Liver (tissue), 7 donors: ENCODE measurements at regions not wholly inside any gene's neighbourhood (a gene's known extent, or its start where the extent isn't known, plus 50 kb on each side); places are given as distances from the start of the nearest gene placed in this dataset.

ENCODE experiments used
- DNase-seq: peaks from one replicate; pipeline ENCODE4 v3.0.0-alpha.2; 2017; ENCODE audit warnings: low spot score
- H3K27ac ChIP-seq, 2 donors: one replicate each; pipeline ENCODE4 v1.7.0; 2013; ENCODE audit warnings: inconsistent platforms in 2 of 2, low read length in 2 of 2, control low read depth in 1 of 2, low read depth in 1 of 2, mild to moderate bottlenecking in 1 of 2
- H3K27me3 ChIP-seq, 4 donors: one replicate each; pipeline versions ENCODE4 v1.6.1 to v1.7.0; 2013; ENCODE audit warnings: low read length in 3 of 4, inconsistent platforms in 1 of 4, mild to moderate bottlenecking in 1 of 4, moderate library complexity in 1 of 4; ENCODE audit not compliant: control insufficient read depth in 4 of 4, insufficient read depth in 4 of 4
- H3K36me3 ChIP-seq, 4 donors: one replicate each; pipeline versions ENCODE4 v1.6.1 to v1.7.0; 2013; ENCODE audit warnings: low read length in 3 of 4, mild to moderate bottlenecking in 3 of 4, low read depth in 1 of 4, moderate library complexity in 1 of 4; ENCODE audit not compliant: control insufficient read depth in 4 of 4, insufficient read depth in 3 of 4
- H3K4me1 ChIP-seq, 4 donors: one replicate each; pipeline versions ENCODE4 v1.6.1 to v1.7.0; 2013; ENCODE audit warnings: low read length in 3 of 4, mild to moderate bottlenecking in 3 of 4, moderate library complexity in 1 of 4; ENCODE audit not compliant: control insufficient read depth in 4 of 4, insufficient read depth in 4 of 4
- H3K4me3 ChIP-seq, 3 donors: one replicate each; pipeline versions ENCODE4 v1.6.1 to v1.7.0; 2013; ENCODE audit warnings: low read length in 3 of 3, control low read depth in 1 of 3, low read depth in 1 of 3, mild to moderate bottlenecking in 1 of 3
- H3K9ac ChIP-seq, 2 donors: one replicate each; pipeline ENCODE4 v1.7.0; 2013; ENCODE audit warnings: low read length in 2 of 2, mild to moderate bottlenecking in 2 of 2, moderate library complexity in 2 of 2, control low read depth in 1 of 2, low read depth in 1 of 2
- H3K9me3 ChIP-seq, 4 donors: one replicate each; pipeline versions ENCODE4 v1.6.1 to v1.7.0; 2013; ENCODE audit warnings: low read length in 3 of 4; ENCODE audit not compliant: control insufficient read depth in 4 of 4
- EGR1 ChIP-seq, 2 donors: IDR thresholded peaks; 2 replicates each; pipeline ENCODE4 v1.6.1; 2016 to 2018; ENCODE audit warnings: antibody characterized with exemption in 2 of 2, low read depth in 2 of 2
- FOXA1 ChIP-seq: IDR thresholded peaks from 2 replicates; pipeline ENCODE4 v1.6.1; 2016; ENCODE audit warnings: antibody characterized with exemption
- FOXA2 ChIP-seq: IDR thresholded peaks from 2 replicates; pipeline ENCODE4 v1.6.1; 2016; ENCODE audit warnings: antibody characterized with exemption
- GABPA ChIP-seq, 2 donors: IDR thresholded peaks in 1 of 2; conservative IDR thresholded peaks in 1 of 2; 2 replicates each; pipeline ENCODE4 v1.6.1; 2016; ENCODE audit warnings: antibody characterized with exemption in 2 of 2, mild to moderate bottlenecking in 1 of 2, moderate library complexity in 1 of 2
- HNF4A ChIP-seq, 2 donors: conservative IDR thresholded peaks; 2 replicates each; pipeline ENCODE4 v1.6.1; 2016; ENCODE audit warnings: antibody characterized with exemption in 2 of 2, mild to moderate bottlenecking in 2 of 2
- HNF4G ChIP-seq: IDR thresholded peaks from 2 replicates; pipeline ENCODE4 v1.6.1; 2016; ENCODE audit warnings: antibody characterized with exemption
- JUND ChIP-seq, 2 donors: IDR thresholded peaks; 2 replicates each; pipeline ENCODE4 v1.6.1; 2016; ENCODE audit warnings: antibody characterized with exemption in 2 of 2
- NR2F2 ChIP-seq: IDR thresholded peaks from 2 replicates; pipeline ENCODE4 v1.6.1; 2016; ENCODE audit warnings: antibody characterized with exemption
- RAD21 ChIP-seq, 2 donors: IDR thresholded peaks; 2 replicates each; pipeline ENCODE4 v1.6.1; 2016; ENCODE audit warnings: antibody characterized with exemption in 2 of 2, mild to moderate bottlenecking in 2 of 2
- RXRA ChIP-seq, 2 donors: IDR thresholded peaks; 2 replicates each; pipeline ENCODE4 v1.6.1; 2017 to 2018; ENCODE audit warnings: antibody characterized with exemption in 2 of 2, mild to moderate bottlenecking in 1 of 2
- SP1 ChIP-seq: IDR thresholded peaks from 2 replicates; pipeline ENCODE4 v1.6.1; 2018; ENCODE audit warnings: antibody characterized with exemption, mild to moderate bottlenecking
- TAF1 ChIP-seq: conservative IDR thresholded peaks from 2 replicates; pipeline ENCODE4 v1.6.1; 2016; ENCODE audit warnings: antibody characterized with exemption, mild to moderate bottlenecking
- YY1 ChIP-seq: IDR thresholded peaks from 2 replicates; pipeline ENCODE4 v1.6.1; 2016; ENCODE audit warnings: antibody characterized with exemption, mild to moderate bottlenecking
- WGBS: extraction: QIAGEN DNeasy Blood & Tissue Kit; methylation state at CpG from one replicate; pipeline ENCODE4 v1.1.7; 2013; 5-methylcytosine and 5-hydroxymethylcytosine counted together
- TF ChIP-seq, protein P1 (sequence below): IDR thresholded peaks from 2 replicates; pipeline ENCODE4 v1.6.1; 2016; ENCODE audit warnings: antibody characterized with exemption, mild to moderate bottlenecking
- TF ChIP-seq, protein P2 (sequence below): IDR thresholded peaks from 2 replicates; pipeline ENCODE4 v1.6.1; 2016; ENCODE audit warnings: antibody characterized with exemption
- TF ChIP-seq, protein P3 (sequence below): IDR thresholded peaks from 2 replicates; pipeline ENCODE4 v1.6.1; 2016; ENCODE audit warnings: antibody characterized with exemption
- TF ChIP-seq, protein P4 (sequence below): IDR thresholded peaks from 2 replicates; pipeline ENCODE4 v1.6.1; 2016; ENCODE audit warnings: antibody characterized with exemption
- donor health status: healthy.
- donor health status: healthy.
- donor health status: healthy.
- donor health status: healthy.

DNA sequence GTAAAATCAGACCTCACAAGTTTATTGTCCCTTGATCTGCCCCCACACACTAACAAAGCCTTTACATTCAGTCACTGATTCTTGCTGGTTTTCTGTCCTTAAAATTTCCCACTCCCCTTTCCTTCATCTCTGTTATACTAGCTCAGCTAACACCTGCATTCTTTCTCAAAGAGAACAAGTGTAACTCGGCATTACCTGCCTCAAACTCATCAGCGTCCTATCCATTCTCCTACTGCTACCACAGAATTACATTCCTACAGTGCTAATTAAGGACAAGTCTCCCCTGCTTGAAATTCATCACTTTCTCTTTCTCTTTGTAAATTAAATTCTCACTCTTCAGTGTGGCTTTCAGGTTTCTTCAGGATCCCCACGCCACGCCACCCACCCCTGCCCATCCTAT lies 773.2 kb downstream of the FRK start:
- H3K27me3 ChIP-seq: no peaks in the 10 kb centered on the region

DNA sequence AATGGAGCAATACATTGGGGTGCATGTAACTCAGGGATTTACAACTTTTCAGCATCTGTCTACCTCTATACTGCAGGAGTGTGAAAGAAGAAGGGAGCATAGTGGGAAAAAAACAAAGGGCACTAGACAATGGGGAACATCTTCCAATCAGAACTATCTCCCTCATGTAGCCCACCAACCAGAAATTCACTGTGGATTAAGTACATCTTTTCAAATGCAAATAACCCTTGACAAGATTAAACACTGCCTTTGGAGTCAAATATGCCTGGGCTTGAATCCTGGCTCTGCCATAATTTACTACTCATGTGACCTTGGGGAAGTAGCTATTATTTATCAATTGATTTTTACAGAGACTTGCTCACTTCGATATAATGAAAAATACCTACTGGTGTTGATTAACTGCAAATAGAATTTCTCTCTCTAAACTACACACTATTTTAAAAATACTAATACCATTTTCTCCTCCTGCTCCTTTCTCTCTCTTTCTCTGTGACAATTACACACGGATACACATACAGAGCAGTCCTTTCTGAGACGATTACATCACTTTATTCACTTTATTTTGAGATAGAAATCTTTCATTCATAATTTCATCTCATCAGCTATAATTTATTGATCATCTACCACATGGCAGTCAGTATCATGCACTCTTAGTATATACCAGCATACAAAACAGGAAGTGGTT lies 783.7 kb downstream of the FRK start:
- Histone ChIP-seq H3K9ac (no peak overlapping the region), H3K27ac (no peak overlapping the region), H3K4me1 (no peaks in the 10 kb centered on the region), H3K4me3 (no peak overlapping the region), H3K27me3 (no peaks in the 10 kb centered on the region), H3K36me3 (no peaks in the 10 kb centered on the region), H3K9me3 (no peaks in the 10 kb centered on the region)
- DNase-seq: no peak
- 68% methylated on average over 3 of the region's 3 CpGs for WGBS
- TF ChIP-seq HNF4G (no peak), FOXA2 (no peak), FOXA1 (no peak), SP1 (no peak), EGR1 (IDR thresholded peaks at IDR 0.05; ENCODE audit: low read depth in 2 of 2) (no peak), RAD21 (IDR thresholded peaks at IDR 0.05) (no peak), GABPA (IDR thresholded peaks at IDR 0.05 in 1 of 2, conservative IDR thresholded peaks at IDR 0.05 in 1 of 2) (no peak), TAF1 (no peak), YY1 (no peak)
- TF ChIP-seq, protein P1, sequence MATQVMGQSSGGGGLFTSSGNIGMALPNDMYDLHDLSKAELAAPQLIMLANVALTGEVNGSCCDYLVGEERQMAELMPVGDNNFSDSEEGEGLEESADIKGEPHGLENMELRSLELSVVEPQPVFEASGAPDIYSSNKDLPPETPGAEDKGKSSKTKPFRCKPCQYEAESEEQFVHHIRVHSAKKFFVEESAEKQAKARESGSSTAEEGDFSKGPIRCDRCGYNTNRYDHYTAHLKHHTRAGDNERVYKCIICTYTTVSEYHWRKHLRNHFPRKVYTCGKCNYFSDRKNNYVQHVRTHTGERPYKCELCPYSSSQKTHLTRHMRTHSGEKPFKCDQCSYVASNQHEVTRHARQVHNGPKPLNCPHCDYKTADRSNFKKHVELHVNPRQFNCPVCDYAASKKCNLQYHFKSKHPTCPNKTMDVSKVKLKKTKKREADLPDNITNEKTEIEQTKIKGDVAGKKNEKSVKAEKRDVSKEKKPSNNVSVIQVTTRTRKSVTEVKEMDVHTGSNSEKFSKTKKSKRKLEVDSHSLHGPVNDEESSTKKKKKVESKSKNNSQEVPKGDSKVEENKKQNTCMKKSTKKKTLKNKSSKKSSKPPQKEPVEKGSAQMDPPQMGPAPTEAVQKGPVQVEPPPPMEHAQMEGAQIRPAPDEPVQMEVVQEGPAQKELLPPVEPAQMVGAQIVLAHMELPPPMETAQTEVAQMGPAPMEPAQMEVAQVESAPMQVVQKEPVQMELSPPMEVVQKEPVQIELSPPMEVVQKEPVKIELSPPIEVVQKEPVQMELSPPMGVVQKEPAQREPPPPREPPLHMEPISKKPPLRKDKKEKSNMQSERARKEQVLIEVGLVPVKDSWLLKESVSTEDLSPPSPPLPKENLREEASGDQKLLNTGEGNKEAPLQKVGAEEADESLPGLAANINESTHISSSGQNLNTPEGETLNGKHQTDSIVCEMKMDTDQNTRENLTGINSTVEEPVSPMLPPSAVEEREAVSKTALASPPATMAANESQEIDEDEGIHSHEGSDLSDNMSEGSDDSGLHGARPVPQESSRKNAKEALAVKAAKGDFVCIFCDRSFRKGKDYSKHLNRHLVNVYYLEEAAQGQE: no peak
- TF ChIP-seq, protein P2, sequence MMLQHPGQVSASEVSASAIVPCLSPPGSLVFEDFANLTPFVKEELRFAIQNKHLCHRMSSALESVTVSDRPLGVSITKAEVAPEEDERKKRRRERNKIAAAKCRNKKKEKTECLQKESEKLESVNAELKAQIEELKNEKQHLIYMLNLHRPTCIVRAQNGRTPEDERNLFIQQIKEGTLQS: no peak
- TF ChIP-seq, protein P3, sequence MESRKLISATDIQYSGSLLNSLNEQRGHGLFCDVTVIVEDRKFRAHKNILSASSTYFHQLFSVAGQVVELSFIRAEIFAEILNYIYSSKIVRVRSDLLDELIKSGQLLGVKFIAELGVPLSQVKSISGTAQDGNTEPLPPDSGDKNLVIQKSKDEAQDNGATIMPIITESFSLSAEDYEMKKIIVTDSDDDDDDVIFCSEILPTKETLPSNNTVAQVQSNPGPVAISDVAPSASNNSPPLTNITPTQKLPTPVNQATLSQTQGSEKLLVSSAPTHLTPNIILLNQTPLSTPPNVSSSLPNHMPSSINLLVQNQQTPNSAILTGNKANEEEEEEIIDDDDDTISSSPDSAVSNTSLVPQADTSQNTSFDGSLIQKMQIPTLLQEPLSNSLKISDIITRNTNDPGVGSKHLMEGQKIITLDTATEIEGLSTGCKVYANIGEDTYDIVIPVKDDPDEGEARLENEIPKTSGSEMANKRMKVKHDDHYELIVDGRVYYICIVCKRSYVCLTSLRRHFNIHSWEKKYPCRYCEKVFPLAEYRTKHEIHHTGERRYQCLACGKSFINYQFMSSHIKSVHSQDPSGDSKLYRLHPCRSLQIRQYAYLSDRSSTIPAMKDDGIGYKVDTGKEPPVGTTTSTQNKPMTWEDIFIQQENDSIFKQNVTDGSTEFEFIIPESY: no peak

More for the DNA sequence above, 773.2 kb downstream of the FRK start:
- no peak overlapping the region for H3K4me3 ChIP-seq
- no peaks in the 10 kb centered on the region for H3K4me1 ChIP-seq
- H3K36me3 ChIP-seq: no peaks in the 10 kb centered on the region
- no peak overlapping the region for H3K27ac ChIP-seq
- 73% methylated on average over 4 of the region's 4 CpGs for WGBS
- no peak overlapping the region for H3K9ac ChIP-seq
- DNase-seq: no peak
- H3K9me3 ChIP-seq: no peaks in the 10 kb centered on the region
- TF ChIP-seq, protein P2: no peak
- TF ChIP-seq, protein P3: no peak
- TF ChIP-seq JUND (IDR thresholded peaks at IDR 0.05) (no peak), TAF1 (no peak), RXRA (IDR thresholded peaks at IDR 0.05) (no peak), HNF4A (conservative IDR thresholded peaks at IDR 0.05) (no peak), FOXA1 (no peak), NR2F2 (no peak), EGR1 (IDR thresholded peaks at IDR 0.05; ENCODE audit: low read depth in 2 of 2) (no peak), HNF4G (no peak), RAD21 (IDR thresholded peaks at IDR 0.05) (no peak)
- TF ChIP-seq, protein P4, sequence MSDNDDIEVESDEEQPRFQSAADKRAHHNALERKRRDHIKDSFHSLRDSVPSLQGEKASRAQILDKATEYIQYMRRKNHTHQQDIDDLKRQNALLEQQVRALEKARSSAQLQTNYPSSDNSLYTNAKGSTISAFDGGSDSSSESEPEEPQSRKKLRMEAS: no peak
- TF ChIP-seq, protein P1: no peak
